Activated CD4-positive, CD25-positive, alpha-beta regulatory T cell treated with anti-CD3 and anti-CD28 coated beads, Interleukin-2, amount 50 U/mL, for 72 hours (primary cell): ENCODE measurements at regions not wholly inside any gene's neighbourhood (a gene's known extent, or its start where the extent isn't known, plus 50 kb on each side); places are given as distances from the start of the nearest gene placed in this dataset.

Experiments
- DNase-seq: peaks from one replicate; pipeline ENCODE4 v3.0.0; 2021

DNA sequence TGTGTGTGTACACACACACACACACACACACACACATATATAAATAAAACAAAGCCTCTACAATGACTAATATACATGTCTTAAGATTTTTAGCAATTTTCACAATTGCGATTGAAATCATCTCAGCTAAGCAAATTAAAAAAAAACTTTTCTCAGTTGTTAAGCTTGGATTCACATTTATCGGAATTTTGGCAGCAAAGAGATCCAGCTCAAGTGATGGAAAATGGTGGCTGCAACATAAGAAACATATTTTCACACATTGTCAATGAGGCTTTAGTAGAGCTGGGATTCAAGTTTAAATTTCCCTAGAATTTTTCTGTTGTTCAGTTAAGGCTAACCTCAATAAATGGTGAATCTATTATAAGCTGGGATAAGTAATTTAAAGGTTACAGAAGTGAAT lies 768.6 kb upstream of the SORCS1 start:
- no peak for DNase-seq

GRCh38 chr10:107931808-107932207 lies 767.3 kb upstream of the SORCS1 start:
- no peak for DNase-seq

DNA sequence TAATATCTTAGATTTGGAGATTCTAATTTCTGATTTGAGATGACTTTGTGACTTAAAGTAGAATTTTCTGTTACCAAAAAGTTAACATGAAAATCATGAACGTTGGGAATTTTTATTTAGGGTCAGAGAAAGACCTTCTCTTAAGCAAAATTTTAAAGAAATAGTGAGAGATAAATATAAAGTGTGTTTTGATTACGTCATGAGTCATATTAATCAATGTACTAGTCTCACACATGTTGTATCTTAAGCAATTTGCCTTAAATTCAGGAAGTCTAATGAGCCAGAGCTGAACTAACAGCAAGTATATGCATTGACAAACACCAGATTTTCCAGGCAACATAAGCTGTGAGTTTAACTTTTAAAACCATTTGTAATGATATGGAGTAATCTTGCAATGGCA lies 765.5 kb upstream of the SORCS1 start:
- no peak for DNase-seq

DNA sequence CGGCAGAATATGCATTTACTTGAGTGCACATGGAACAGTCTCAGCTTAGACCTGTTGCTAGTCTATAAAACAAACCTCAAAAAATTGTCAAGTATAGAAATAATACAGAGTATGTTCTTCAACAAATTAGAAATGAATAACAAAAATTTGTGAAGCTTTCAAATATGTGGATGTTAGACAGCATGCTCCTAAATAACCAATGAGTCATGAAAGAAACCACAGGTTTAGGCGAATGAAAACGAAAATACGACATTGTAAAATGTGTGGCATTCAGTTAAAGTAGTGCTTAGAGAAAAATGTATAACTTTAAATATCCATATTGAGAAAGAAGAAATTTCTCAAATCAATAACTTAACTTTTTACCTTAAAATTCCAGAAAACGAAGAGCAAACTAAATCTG lies 760.0 kb upstream of the SORCS1 start:
- no peak for DNase-seq

DNA sequence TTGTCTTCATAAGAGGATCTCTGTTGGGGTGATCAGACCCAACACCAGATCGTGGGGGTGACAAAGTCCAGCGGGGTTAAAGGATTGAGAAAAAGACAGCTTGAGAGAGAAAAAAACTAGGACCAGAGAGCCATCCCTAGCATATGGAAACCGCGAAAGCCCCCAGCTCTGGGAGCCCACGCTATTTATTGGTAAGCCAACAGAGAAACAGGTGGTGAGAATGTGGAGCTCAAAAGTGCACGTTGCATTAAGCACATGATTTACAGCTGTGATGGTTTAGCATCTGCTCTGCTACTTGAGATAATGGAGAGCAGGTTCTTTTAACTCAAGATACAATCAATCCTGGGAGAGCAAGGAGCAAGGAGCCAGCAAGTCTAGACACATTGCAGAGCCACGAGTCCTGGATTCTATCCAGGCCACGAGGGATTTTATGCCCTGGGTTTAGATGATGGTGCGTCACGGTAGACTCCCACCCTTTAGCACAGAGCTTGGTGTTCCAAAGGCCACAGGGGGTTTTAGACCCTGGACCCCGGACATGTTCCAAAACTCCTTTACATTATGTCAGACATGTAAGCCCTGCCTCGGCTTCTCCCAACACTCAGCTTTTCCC lies 755.2 kb upstream of the SORCS1 start:
- DNase-seq = no peak

- DNase-seq = no peak
Observed at GRCh38 chr10:107918171-107918570, 753.7 kb upstream of the SORCS1 start.

DNA sequence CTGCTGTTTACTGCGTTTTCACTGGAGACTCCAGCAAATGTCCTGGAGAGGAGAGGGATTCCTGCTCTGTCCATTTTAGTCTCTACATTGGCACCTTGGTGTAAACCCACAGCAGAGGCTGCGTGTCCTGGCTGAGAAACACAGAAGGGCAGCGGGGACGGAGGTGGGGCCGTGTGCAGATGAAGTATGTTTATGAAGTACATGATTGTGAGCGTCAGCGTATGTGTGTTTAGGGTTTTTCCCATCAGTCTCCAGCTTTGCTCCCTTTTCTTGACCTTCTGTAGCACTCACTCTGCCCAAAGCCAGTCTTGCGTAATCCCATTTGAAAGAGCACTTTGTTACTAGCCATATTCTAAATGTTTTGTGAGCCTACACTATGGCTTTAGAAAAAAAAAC lies 750.7 kb upstream of the SORCS1 start:
- DNase-seq = no peak

GRCh38 chr10:107914450-107915214 lies 750.1 kb upstream of the SORCS1 start:
- no peak for DNase-seq

- DNase-seq = no peak
Observed at GRCh38 chr10:107913317-107914294, 749.1 kb upstream of the SORCS1 start.

- no peak for DNase-seq
Observed at GRCh38 chr10:107901076-107901475, 736.6 kb upstream of the SORCS1 start.

DNA sequence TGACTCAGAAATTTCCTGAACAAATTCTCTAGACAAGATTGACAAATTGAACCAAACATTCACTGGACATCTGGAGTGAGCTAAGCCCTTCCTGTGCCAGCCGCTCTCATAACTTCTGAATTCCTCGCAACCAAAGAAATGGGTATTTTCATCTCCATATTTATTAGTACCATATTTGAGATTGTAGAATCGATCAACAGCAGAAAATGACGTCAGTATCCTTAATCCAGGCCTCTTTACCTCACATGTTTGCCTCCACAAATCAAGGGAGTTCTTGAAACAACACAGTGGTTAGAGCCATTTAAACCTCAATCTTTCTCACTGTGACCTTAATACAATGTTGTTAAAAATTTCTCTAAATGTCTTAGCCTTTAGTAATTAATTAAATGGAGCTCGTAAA lies 735.6 kb upstream of the SORCS1 start:
- no peak for DNase-seq

GRCh38 chr10:107899502-107900062 lies 735.1 kb upstream of the SORCS1 start:
- DNase-seq = no peak

DNA sequence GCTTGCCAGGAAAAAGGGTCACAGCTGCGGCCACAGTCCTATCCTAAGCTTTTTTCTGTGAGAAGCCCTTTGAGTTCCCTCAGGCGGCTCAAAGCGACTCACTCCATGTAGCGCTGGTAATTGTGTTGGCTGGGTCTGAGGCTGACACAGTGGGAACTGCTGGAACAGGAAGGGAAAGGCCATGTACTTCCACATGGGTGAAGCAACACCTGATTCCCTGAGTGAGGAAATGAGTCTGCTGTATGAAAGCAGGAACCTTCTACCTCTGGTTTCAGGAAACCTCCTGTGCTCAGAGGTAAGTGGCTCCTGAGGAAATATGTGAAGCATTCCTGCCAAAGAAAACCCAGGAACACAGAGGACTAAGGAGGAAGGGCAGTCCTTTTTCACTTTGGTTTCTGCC lies 734.6 kb upstream of the SORCS1 start:
- no peak for DNase-seq

DNA sequence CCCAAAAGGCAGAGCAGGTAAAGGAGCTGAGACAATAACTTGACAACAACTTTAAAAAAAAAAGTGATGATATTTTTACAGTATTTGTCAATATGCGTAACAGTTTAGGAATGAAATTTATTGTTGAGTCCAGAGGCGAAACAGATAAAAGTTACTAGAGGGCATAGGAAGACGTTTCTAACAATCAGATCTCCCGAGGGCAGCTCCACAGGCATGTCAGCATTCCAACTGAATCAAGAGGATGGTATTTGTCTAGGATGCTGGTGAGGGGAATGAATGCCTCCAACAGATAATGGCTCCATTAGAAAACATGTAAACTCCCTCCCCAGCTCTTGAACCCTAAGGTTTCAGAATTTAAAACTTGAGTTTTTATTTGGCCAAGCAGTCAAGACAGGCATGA lies 733.9 kb upstream of the SORCS1 start:
- DNase-seq = no peak

- no peak for DNase-seq
Observed at GRCh38 chr10:107894516-107894915, 730.0 kb upstream of the SORCS1 start.

DNA sequence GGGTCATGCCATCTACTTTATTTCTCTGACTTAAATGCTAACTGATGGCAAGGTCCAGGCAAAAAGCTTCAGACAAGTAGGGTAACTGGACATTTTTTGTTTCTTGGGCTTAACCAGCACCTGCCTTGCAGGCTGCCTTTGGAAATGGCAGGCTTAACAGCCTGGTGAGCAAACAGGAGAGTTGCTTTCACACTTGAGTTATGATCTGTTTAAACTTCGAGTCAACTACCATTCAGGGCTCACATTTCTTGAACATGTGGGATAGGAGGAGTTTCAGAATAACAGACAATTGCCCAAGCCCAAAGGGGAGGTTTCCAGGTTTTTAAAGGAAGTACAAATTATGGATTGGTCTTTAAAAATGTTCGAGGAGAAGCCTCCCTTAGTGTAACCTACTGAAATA lies 724.6 kb upstream of the SORCS1 start:
- DNase-seq = no peak

DNA sequence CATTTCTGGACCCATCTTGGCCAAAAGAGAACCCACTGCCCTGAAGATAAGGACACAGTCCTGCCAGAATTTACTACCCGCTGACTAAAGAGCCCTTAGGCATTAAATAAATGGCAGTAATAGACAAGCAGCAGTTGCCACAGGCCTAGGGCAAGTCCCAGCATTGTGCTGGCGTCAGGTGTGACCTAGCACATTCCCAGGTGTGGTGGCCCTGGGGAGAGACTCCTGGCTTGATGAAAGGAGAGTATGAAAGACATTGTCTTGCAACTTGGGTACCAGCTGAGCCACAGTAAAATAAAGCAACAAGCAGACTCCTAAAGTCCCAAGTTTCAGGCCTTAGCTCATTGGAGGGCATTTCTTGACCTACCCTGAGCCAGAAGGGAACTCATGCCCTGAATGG lies 715.7 kb upstream of the SORCS1 start:
- no peak for DNase-seq

GRCh38 chr10:107873007-107873406 lies 708.5 kb upstream of the SORCS1 start:
- DNase-seq = no peak

DNA sequence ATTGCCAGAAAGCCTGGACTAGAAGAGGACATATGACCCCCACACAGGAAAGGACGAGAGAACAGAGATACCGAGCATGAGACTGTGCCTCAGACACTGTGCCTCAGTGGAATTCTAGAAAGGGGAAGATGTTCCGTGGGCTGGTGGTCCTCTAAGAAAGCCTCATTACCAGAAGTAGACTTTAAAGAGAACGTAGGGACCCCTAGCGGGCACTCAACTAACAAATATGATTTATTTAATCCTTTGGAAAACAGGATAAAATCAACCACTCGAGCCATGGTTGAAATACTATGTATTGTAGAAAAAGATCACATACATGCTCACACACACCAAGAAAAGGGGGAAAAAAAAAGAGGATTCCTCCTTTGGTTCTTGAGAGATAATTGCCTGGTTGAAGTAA lies 701.2 kb upstream of the SORCS1 start:
- no peak for DNase-seq

DNA sequence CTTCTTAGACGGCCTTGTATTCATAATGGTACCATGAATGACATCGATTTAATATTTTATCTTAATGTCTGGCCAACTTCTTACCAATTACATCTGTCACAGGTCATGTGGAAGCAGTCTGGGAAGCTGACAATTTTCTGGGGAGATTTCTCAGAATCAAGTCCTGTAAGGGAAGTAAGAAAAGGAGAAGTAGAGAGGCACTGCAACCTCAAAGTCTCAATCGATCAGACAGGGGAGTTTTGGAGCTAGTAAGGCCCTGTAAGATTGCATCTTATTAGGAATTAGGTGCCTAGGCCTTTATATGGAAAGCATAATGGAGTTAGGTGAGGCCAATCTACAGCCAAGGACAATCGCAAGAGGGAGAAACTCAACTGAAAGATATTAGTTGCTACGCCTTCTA lies 694.6 kb upstream of the SORCS1 start:
- DNase-seq = no peak

DNA sequence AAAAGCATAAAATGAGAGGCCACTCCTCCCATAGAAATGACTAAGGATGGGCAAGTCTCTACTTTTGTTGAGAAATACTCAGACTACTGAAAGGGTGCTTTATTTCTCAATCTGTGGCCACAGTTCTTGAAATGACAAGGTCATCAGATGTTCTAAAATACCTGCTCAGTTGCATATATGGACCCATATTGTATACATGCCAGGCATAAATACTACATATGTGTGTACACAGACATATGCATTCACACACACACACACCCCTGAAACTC lies 691.5 kb upstream of the SORCS1 start:
- no peak for DNase-seq

- no peak for DNase-seq
Observed at GRCh38 chr10:107855301-107856046, 691.0 kb upstream of the SORCS1 start.
